Stimulated activated CD4-positive, alpha-beta T cell treated with anti-CD3 and anti-CD28 coated beads, Interleukin-1b, Interleukin-23, amount 100 ng/mL, for 4 hours (primary cell): ENCODE measurements at regions not wholly inside any gene's neighbourhood (a gene's known extent, or its start where the extent isn't known, plus 50 kb on each side); places are given as distances from the start of the nearest gene placed in this dataset.
"Not testable (repeated sequence)": the region's sequence is repeated elsewhere in the genome, so short reads cannot be mapped to it uniquely, and the experiment has no call there.

ENCODE experiments used
- DNase-seq, 2 donors: peaks; one replicate each; pipeline ENCODE4 v3.0.0-alpha.2; 2020; ENCODE audit warnings: low read depth in 2 of 2

GRCh38 chr10:60618861-60619260 lies 159.4 kb upstream of the CDK1 start:
- DNase-seq: no peak

GRCh38 chr10:60615541-60615940 lies 162.7 kb upstream of the CDK1 start:
- no peak for DNase-seq

GRCh38 chr10:60614363-60614762 lies 163.9 kb upstream of the CDK1 start:
- DNase-seq: no peak

- no peak for DNase-seq
Measured at GRCh38 chr10:60613434-60613833, 164.8 kb upstream of the CDK1 start.

- DNase-seq: peak in 1 of 2 donors; percentile 5
Measured at GRCh38 chr10:60611291-60611747, 167.0 kb upstream of the CDK1 start.

- DNase-seq: no peak
Measured at GRCh38 chr10:60607372-60607771, 170.9 kb upstream of the CDK1 start.

- no peak for DNase-seq
Measured at GRCh38 chr10:60606343-60607080, 171.8 kb upstream of the CDK1 start.

- no peak for DNase-seq
Measured at GRCh38 chr10:60605476-60605875, 172.8 kb upstream of the CDK1 start.

GRCh38 chr10:60604342-60604741 lies 173.9 kb upstream of the CDK1 start:
- DNase-seq: no peak

GRCh38 chr10:60597513-60597912 lies 180.8 kb upstream of the CDK1 start:
- DNase-seq: no peak

- DNase-seq: no peak
Measured at GRCh38 chr10:60595852-60596251, 182.4 kb upstream of the CDK1 start.

GRCh38 chr10:60594476-60595051 lies 183.7 kb upstream of the CDK1 start:
- no peak for DNase-seq

GRCh38 chr10:60591119-60591518 lies 187.2 kb upstream of the CDK1 start:
- DNase-seq: no peak

- DNase-seq: no peak
Measured at GRCh38 chr10:60589376-60589775, 188.9 kb upstream of the CDK1 start.

GRCh38 chr10:60581782-60582181 lies 192.1 kb upstream of the ANK3 start:
- not testable (repeated sequence) for DNase-seq

GRCh38 chr10:60578217-60578616 lies 188.5 kb upstream of the ANK3 start:
- no peak for DNase-seq

GRCh38 chr10:60576130-60577069 lies 186.7 kb upstream of the ANK3 start:
- no peak for DNase-seq

- no peak for DNase-seq
Measured at GRCh38 chr10:60575105-60575504, 185.4 kb upstream of the ANK3 start.

- no peak for DNase-seq
Measured at GRCh38 chr10:60574388-60574787, 184.7 kb upstream of the ANK3 start.

- DNase-seq: peak; percentile 19 to 20
Measured at GRCh38 chr10:60573336-60573735, 183.7 kb upstream of the ANK3 start.

- DNase-seq: peak; percentile 7 to 13
Measured at GRCh38 chr10:60572511-60573194, 183.0 kb upstream of the ANK3 start.

GRCh38 chr10:60570896-60571295 lies 181.2 kb upstream of the ANK3 start:
- DNase-seq: no peak
